ENCODE measurements at regions not wholly inside any gene's neighbourhood (a gene's known extent, or its start where the extent isn't known, plus 50 kb on each side); places are given as distances from the start of the nearest gene placed in this dataset.
"Not testable (repeated sequence)": the region's sequence is repeated elsewhere in the genome, so short reads cannot be mapped to it uniquely, and the experiment has no call there.

- intact Hi-C loops (cut with DNase I); H3K4me1 ChIP-seq (ENCODE audit: control insufficient read depth in 1 of 2, insufficient read depth in 2 of 2, low read length in 2 of 2): not testable (repeated sequence)
- no CpG with 5 or more reads among the region's 3 CpGs for WGBS, 2 donors
These were observed 99.1 kb upstream of the PLGLB2 start for GRCh38 chr2:87648815-87649214.

GRCh38 chr2:87649871-87650270 is 98.0 kb upstream of the PLGLB2 start:
- WGBS, 2 donors: 69 to 80% methylated on average over 3 of the region's 3 CpGs
- H3K9me3 ChIP-seq (ENCODE audit: control insufficient read depth, low read length); intact Hi-C loops (cut with DNase I); H3K27ac ChIP-seq (ENCODE audit: low read depth in 1 of 2, low read length in 2 of 2); ATAC-seq (ENCODE audit: low FRiP score); H3K27me3 ChIP-seq (ENCODE audit: control insufficient read depth in 1 of 2, insufficient read depth in 2 of 2, low read length in 1 of 2); H3K4me3 ChIP-seq (ENCODE audit: low read length in 2 of 2); DNase-seq; H3K4me1 ChIP-seq (ENCODE audit: control insufficient read depth in 1 of 2, insufficient read depth in 2 of 2, low read length in 2 of 2); H3K36me3 ChIP-seq (ENCODE audit: control insufficient read depth in 1 of 2, insufficient read depth in 2 of 2, low read length in 1 of 2): not testable (repeated sequence)

More at GRCh38 chr2:87648815-87649214, 99.1 kb upstream of the PLGLB2 start:
- not testable (repeated sequence) for H3K4me3 ChIP-seq (ENCODE audit: low read length in 2 of 2); H3K36me3 ChIP-seq (ENCODE audit: control insufficient read depth in 1 of 2, insufficient read depth in 2 of 2, low read length in 1 of 2); ATAC-seq (ENCODE audit: low FRiP score); H3K9me3 ChIP-seq (ENCODE audit: control insufficient read depth, low read length); H3K27ac ChIP-seq (ENCODE audit: low read depth in 1 of 2, low read length in 2 of 2); H3K27me3 ChIP-seq (ENCODE audit: control insufficient read depth in 1 of 2, insufficient read depth in 2 of 2, low read length in 1 of 2); DNase-seq

- H3K27me3 ChIP-seq (ENCODE audit: control insufficient read depth in 1 of 2, insufficient read depth in 2 of 2, low read length in 1 of 2); H3K27ac ChIP-seq (ENCODE audit: low read depth in 1 of 2, low read length in 2 of 2); H3K4me1 ChIP-seq (ENCODE audit: control insufficient read depth in 1 of 2, insufficient read depth in 2 of 2, low read length in 2 of 2); DNase-seq; intact Hi-C loops (cut with DNase I); H3K4me3 ChIP-seq (ENCODE audit: low read length in 2 of 2); H3K36me3 ChIP-seq (ENCODE audit: control insufficient read depth in 1 of 2, insufficient read depth in 2 of 2, low read length in 1 of 2); ATAC-seq (ENCODE audit: low FRiP score); H3K9me3 ChIP-seq (ENCODE audit: control insufficient read depth, low read length): not testable (repeated sequence)
- WGBS, 2 donors: 98% methylated on average over 2 of the region's 2 CpGs; no CpG with 5 or more reads in 1 of the 2 donors
These were observed 97.0 kb upstream of the PLGLB2 start for GRCh38 chr2:87650837-87651236.

GRCh38 chr2:87651589-87651988 is 96.3 kb upstream of the PLGLB2 start:
- DNase-seq; H3K36me3 ChIP-seq (ENCODE audit: control insufficient read depth in 1 of 2, insufficient read depth in 2 of 2, low read length in 1 of 2); H3K9me3 ChIP-seq (ENCODE audit: control insufficient read depth, low read length); intact Hi-C loops (cut with DNase I); H3K27me3 ChIP-seq (ENCODE audit: control insufficient read depth in 1 of 2, insufficient read depth in 2 of 2, low read length in 1 of 2); ATAC-seq (ENCODE audit: low FRiP score); H3K4me1 ChIP-seq (ENCODE audit: control insufficient read depth in 1 of 2, insufficient read depth in 2 of 2, low read length in 2 of 2); H3K4me3 ChIP-seq (ENCODE audit: low read length in 2 of 2); H3K27ac ChIP-seq (ENCODE audit: low read depth in 1 of 2, low read length in 2 of 2): not testable (repeated sequence)
- 96 to 98% methylated on average over 2 of the region's 2 CpGs for WGBS, 2 donors

GRCh38 chr2:87653373-87653772 is 94.5 kb upstream of the PLGLB2 start:
- DNase-seq; H3K27me3 ChIP-seq (ENCODE audit: control insufficient read depth in 1 of 2, insufficient read depth in 2 of 2, low read length in 1 of 2); H3K36me3 ChIP-seq (ENCODE audit: control insufficient read depth in 1 of 2, insufficient read depth in 2 of 2, low read length in 1 of 2); H3K27ac ChIP-seq (ENCODE audit: low read depth in 1 of 2, low read length in 2 of 2); H3K4me1 ChIP-seq (ENCODE audit: control insufficient read depth in 1 of 2, insufficient read depth in 2 of 2, low read length in 2 of 2); H3K9me3 ChIP-seq (ENCODE audit: control insufficient read depth, low read length); H3K4me3 ChIP-seq (ENCODE audit: low read length in 2 of 2); ATAC-seq (ENCODE audit: low FRiP score); intact Hi-C loops (cut with DNase I): not testable (repeated sequence)

- H3K4me1 ChIP-seq (ENCODE audit: control insufficient read depth in 1 of 2, insufficient read depth in 2 of 2, low read length in 2 of 2); H3K4me3 ChIP-seq (ENCODE audit: low read length in 2 of 2); H3K36me3 ChIP-seq (ENCODE audit: control insufficient read depth in 1 of 2, insufficient read depth in 2 of 2, low read length in 1 of 2); H3K27ac ChIP-seq (ENCODE audit: low read depth in 1 of 2, low read length in 2 of 2); intact Hi-C loops (cut with DNase I); H3K9me3 ChIP-seq (ENCODE audit: control insufficient read depth, low read length); H3K27me3 ChIP-seq (ENCODE audit: control insufficient read depth in 1 of 2, insufficient read depth in 2 of 2, low read length in 1 of 2); DNase-seq; ATAC-seq (ENCODE audit: low FRiP score): not testable (repeated sequence)
- 80 to 89% methylated on average over 5 to 6 of the region's 7 CpGs for WGBS, 2 donors
These were observed 93.6 kb upstream of the PLGLB2 start for GRCh38 chr2:87654136-87654814.

- H3K4me1 ChIP-seq (ENCODE audit: control insufficient read depth in 1 of 2, insufficient read depth in 2 of 2, low read length in 2 of 2); H3K36me3 ChIP-seq (ENCODE audit: control insufficient read depth in 1 of 2, insufficient read depth in 2 of 2, low read length in 1 of 2); H3K4me3 ChIP-seq (ENCODE audit: low read length in 2 of 2); H3K27me3 ChIP-seq (ENCODE audit: control insufficient read depth in 1 of 2, insufficient read depth in 2 of 2, low read length in 1 of 2); H3K27ac ChIP-seq (ENCODE audit: low read depth in 1 of 2, low read length in 2 of 2); H3K9me3 ChIP-seq (ENCODE audit: control insufficient read depth, low read length); intact Hi-C loops (cut with DNase I); ATAC-seq (ENCODE audit: low FRiP score); DNase-seq: not testable (repeated sequence)
- WGBS, 2 donors: 52 to 53% methylated on average over 1 of the region's 2 CpGs
These were observed 90.0 kb upstream of the PLGLB2 start for GRCh38 chr2:87657915-87658314.

GRCh38 chr2:87658357-87658756 is 89.5 kb upstream of the PLGLB2 start:
- H3K27ac ChIP-seq (ENCODE audit: low read depth in 1 of 2, low read length in 2 of 2): not testable (repeated sequence)

GRCh38 chr2:87658976-87659375 is 88.9 kb upstream of the PLGLB2 start:
- H3K4me1 ChIP-seq (ENCODE audit: control insufficient read depth in 1 of 2, insufficient read depth in 2 of 2, low read length in 2 of 2); H3K27me3 ChIP-seq (ENCODE audit: control insufficient read depth in 1 of 2, insufficient read depth in 2 of 2, low read length in 1 of 2); DNase-seq; ATAC-seq (ENCODE audit: low FRiP score); H3K36me3 ChIP-seq (ENCODE audit: control insufficient read depth in 1 of 2, insufficient read depth in 2 of 2, low read length in 1 of 2); intact Hi-C loops (cut with DNase I); H3K27ac ChIP-seq (ENCODE audit: low read depth in 1 of 2, low read length in 2 of 2); H3K4me3 ChIP-seq (ENCODE audit: low read length in 2 of 2); H3K9me3 ChIP-seq (ENCODE audit: control insufficient read depth, low read length): not testable (repeated sequence)
- WGBS, 2 donors: 93 to 98% methylated on average over 5 of the region's 6 CpGs

More at GRCh38 chr2:87658357-87658756, 89.5 kb upstream of the PLGLB2 start:
- H3K27me3 ChIP-seq (ENCODE audit: control insufficient read depth in 1 of 2, insufficient read depth in 2 of 2, low read length in 1 of 2); H3K36me3 ChIP-seq (ENCODE audit: control insufficient read depth in 1 of 2, insufficient read depth in 2 of 2, low read length in 1 of 2); H3K4me1 ChIP-seq (ENCODE audit: control insufficient read depth in 1 of 2, insufficient read depth in 2 of 2, low read length in 2 of 2); intact Hi-C loops (cut with DNase I); ATAC-seq (ENCODE audit: low FRiP score); H3K4me3 ChIP-seq (ENCODE audit: low read length in 2 of 2); DNase-seq; H3K9me3 ChIP-seq (ENCODE audit: control insufficient read depth, low read length): not testable (repeated sequence)
- 88 to 92% methylated on average over 2 to 3 of the region's 7 CpGs for WGBS, 2 donors

Measured in aorta (tissue), 5 donors.